ENCODE measurements at regions not wholly inside any gene's neighbourhood (a gene's known extent, or its start where the extent isn't known, plus 50 kb on each side); places are given as distances from the start of the nearest gene placed in this dataset.

DNA sequence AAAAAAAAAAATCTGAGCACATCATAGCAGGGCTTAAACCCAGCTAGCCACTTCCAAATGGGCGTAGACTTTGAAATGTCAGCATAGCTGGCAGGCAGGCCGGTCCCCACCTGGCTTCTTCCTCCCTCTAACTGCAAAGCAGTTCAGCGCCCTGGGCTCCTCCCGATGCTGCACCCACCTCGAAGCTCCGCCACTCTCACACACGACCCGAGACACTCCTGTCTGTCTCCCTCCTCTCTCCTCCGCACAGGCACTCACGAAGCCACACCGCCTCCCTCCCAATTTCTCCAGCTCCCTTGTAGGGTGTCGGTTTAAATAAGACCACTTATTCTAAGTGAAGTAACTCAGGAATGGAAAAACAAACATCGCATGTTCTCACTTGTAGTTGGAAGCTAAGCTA is 301.3 kb downstream of the NPHP4 start:
- Histone ChIP-seq H3K36me3 (no peaks in the 10 kb centered on the region), H3K9me3 (no peaks in the 10 kb centered on the region), H3K27ac (no peak overlapping the region), H3K4me1 (no peaks in the 10 kb centered on the region), H3K4me3 (no peak overlapping the region), H3K27me3 (peaks cover 0 to 62% (median 12%) of the 10 kb centered on the region in 3 donors)
- TF ChIP-seq POLR2A (IDR thresholded peaks at IDR 0.05) (no peak), POLR2AphosphoS5 (IDR thresholded peaks at IDR 0.05) (no peak), CTCF (IDR thresholded peaks at IDR 0.05) (no peak), EP300 (IDR thresholded peaks at IDR 0.05) (no peak)
- WGBS, 5 donors = 48 to 67% (median 54%) methylated on average over 13 of the region's 13 CpGs
- DNase-seq = no peak
- intact Hi-C loops (cut with DNase I; ENCODE audit: low total_unique reads) = no loop called here

DNA sequence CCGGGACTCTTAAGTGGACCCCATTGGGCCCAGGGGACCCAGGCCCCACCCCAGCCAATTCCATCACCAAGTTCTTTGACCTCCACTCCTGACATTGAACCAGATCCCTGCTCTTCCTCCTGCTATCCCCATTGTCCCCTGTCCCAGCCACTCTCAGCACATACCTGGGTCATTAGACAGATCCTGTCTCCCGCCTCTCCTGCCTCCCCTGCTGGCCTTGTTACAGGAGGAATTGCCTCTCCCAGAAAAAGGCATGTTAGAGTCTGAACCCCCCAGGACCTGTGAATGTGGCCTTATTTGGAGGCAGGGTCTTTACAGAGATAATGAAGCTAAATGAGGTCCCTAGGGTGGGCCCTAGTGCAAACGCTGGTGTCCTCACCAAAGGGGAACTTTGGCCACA is 301.9 kb downstream of the NPHP4 start:
- Histone ChIP-seq H3K36me3 (no peaks in the 10 kb centered on the region), H3K27ac (no peak overlapping the region), H3K27me3 (peaks cover 0 to 68% (median 12%) of the 10 kb centered on the region in 3 donors), H3K4me3 (no peak overlapping the region), H3K4me1 (no peaks in the 10 kb centered on the region), H3K9me3 (no peaks in the 10 kb centered on the region)
- intact Hi-C loops (cut with DNase I; ENCODE audit: low total_unique reads) = no loop called here
- no peak for TF ChIP-seq EP300 (IDR thresholded peaks at IDR 0.05)
- no peak for DNase-seq
- 67 to 84% (median 81%) methylated on average over 3 of the region's 3 CpGs for WGBS, 5 donors

DNA sequence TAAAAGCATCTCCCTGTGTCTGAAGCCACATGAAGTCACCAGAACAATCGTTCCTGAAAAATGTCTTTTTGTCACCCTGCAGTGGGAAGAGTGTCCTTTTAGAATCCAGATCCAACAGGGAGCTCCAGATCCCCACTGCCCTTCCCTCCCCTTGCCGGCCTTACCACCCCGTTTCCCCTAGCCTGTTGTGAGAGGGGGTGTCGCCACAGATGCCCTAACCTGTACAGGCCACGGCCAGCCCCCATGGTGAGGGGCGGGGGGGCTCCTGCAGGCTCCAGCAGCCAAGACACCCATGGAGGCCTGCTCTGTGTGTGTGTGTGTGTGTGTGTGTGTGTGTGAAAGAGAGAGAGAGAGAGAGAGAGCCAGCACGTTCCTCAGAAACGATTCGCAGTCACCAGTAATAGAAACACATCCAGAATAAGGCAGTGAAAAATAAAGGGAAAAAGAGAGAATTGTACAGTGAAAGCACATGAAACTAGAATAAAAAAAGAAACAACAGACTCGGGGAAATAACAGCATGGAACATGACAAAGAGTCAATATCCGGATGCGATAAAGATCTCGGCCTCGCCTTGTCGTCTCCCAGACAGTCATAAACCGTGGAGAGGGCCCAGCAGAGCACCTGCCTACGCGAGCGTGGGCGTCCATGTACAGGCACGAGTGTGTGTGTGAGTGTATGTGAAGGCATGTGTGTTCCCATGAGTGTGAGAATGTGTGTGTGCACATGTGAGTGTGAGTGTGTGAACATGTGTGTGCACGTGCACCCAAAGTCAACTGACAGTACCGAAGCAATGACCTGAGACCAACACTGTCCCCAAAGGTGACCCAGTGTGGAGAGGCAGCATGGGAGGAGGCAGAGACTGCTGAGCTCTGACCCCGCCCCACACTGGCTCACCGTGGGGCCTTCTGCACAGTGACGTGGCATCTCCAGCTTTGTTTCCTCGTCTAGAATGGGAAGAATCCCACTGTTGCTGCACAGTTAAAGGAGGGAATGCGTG is 303.8 kb downstream of the NPHP4 start:
- peaks cover 0 to 82% (median 12%) of the 10 kb centered on the region in 3 donors for H3K27me3 ChIP-seq
- no peaks in the 10 kb centered on the region for H3K9me3 ChIP-seq
- TF ChIP-seq POLR2A (IDR thresholded peaks at IDR 0.05) (no peak), CTCF (IDR thresholded peaks at IDR 0.05) (no peak), POLR2AphosphoS5 (IDR thresholded peaks at IDR 0.05) (no peak), EP300 (IDR thresholded peaks at IDR 0.05) (no peak)
- H3K4me3 ChIP-seq = no peak overlapping the region
- no peaks in the 10 kb centered on the region for H3K4me1 ChIP-seq
- intact Hi-C loops (cut with DNase I; ENCODE audit: low total_unique reads) = no loop called here
- no peak overlapping the region for H3K27ac ChIP-seq
- WGBS, 5 donors = 57 to 69% (median 62%) methylated on average over 28 of the region's 28 CpGs
- DNase-seq = no peak
- no peaks in the 10 kb centered on the region for H3K36me3 ChIP-seq

DNA sequence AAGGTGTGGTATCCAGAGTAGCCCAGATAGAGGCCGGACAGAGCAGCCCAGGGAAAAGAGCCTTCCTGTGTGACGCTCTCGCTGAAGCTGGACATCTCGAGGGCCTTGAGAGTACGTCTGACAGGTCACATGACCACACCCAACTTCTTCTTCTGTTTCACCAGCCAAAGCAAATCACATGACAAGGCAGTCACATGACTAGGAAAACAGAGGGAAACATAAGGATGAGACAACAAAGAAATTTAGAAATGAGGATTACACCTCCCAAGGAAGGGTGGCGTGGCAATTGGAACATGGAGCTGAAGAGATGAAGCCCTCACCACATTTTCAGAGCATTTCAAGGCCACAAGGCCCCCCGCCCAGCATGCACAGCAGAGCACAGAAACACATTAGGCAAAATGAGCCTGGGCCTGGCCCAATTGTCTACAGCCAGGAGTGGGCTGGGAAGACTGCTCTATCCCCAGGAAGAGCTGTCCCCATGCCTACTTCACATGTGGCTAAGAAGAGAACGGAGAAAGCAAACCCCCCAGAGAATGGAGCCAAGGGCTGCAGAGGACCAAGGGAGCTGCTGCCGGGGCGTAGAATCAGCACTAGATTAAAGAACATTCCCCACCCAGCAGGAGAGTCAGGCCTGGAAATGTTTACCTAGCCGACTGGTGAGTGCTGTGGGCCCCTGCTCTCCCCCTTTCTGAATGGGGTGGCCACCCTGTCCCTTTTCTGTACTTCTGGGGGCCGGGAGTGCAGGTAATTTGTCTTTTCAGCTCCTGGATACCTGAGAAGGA is 305.1 kb downstream of the NPHP4 start:
- DNase-seq = no peak
- intact Hi-C loops (cut with DNase I; ENCODE audit: low total_unique reads) = no loop called here
- H3K36me3 ChIP-seq = no peaks in the 10 kb centered on the region
- no peak overlapping the region for H3K4me3 ChIP-seq
- no peak overlapping the region for H3K27ac ChIP-seq
- H3K27me3 ChIP-seq = peaks cover 0 to 73% (median 5%) of the 10 kb centered on the region in 3 donors
- no peaks in the 10 kb centered on the region for H3K9me3 ChIP-seq
- WGBS, 5 donors = 59 to 80% (median 72%) methylated on average over 12 of the region's 12 CpGs
- H3K4me1 ChIP-seq = no peaks in the 10 kb centered on the region
- TF ChIP-seq EP300 (IDR thresholded peaks at IDR 0.05) (no peak), CTCF (IDR thresholded peaks at IDR 0.05) (no peak), POLR2AphosphoS5 (IDR thresholded peaks at IDR 0.05) (no peak), POLR2A (IDR thresholded peaks at IDR 0.05) (no peak)
